Heart left ventricle (tissue), 16 donors: ENCODE measurements at regions not wholly inside any gene's neighbourhood (a gene's known extent, or its start where the extent isn't known, plus 50 kb on each side); places are given as distances from the start of the nearest gene placed in this dataset.

Experiments used
- ATAC-seq, 4 donors: fragments of 200-7000 bp; cut with Tn5 transposase; one replicate each; pipeline ENCODE4 v1.9.1; 2020 to 2022; ENCODE audit warnings: moderate library complexity in 4 of 4, mild to moderate bottlenecking in 3 of 4, moderate number of reproducible peaks in 1 of 4
- DNase-seq, 5 donors: peaks; one replicate each; pipeline ENCODE4 v3.0.0-alpha.2; 2020
- H3K27ac ChIP-seq, 12 donors: fragments of 200-600 bp; sonication (generic) in 4 of 12; one replicate each; pipeline versions ENCODE4 v1.5.0 to v1.8.0; 2016 to 2022; ENCODE audit warnings: mild to moderate bottlenecking in 2 of 12
- H3K27me3 ChIP-seq, 9 donors: fragments of 200-600 bp; sonication (generic) in 2 of 9; one replicate each; pipeline versions ENCODE4 v1.5.1 to v1.8.0; 2016 to 2022; ENCODE audit warnings: mild to moderate bottlenecking in 3 of 9
- H3K36me3 ChIP-seq, 9 donors: fragments of 200-600 bp; sonication (generic) in 2 of 9; one replicate each; pipeline versions ENCODE4 v1.5.0 to v1.8.0; 2018 to 2022; ENCODE audit warnings: mild to moderate bottlenecking in 2 of 9
- H3K4me1 ChIP-seq, 12 donors: fragments of 200-600 bp; sonication (generic) in 4 of 12; one replicate each; pipeline versions ENCODE4 v1.5.0 to v1.8.0; 2016 to 2022; ENCODE audit warnings: mild to moderate bottlenecking in 3 of 12
- H3K4me3 ChIP-seq, 12 donors: fragments of 200-600 bp; sonication (generic) in 4 of 12; one replicate each; pipeline versions ENCODE4 v1.5.0 to v1.8.0; 2017 to 2022; ENCODE audit warnings: mild to moderate bottlenecking in 9 of 12, moderate library complexity in 4 of 12
- H3K9me3 ChIP-seq, 12 donors: fragments of 200-600 bp; sonication (generic) in 4 of 12; one replicate each; pipeline versions ENCODE4 v1.5.0 to v1.8.0; 2016 to 2022; ENCODE audit warnings: mild to moderate bottlenecking in 1 of 12
- POLR2A ChIP-seq, 2 donors: fragments of 450-650 bp; IDR thresholded peaks; one replicate each; pipeline ENCODE4 v1.6.1; 2017; ENCODE audit warnings: antibody characterized with exemption in 2 of 2, mild to moderate bottlenecking in 2 of 2, moderate library complexity in 2 of 2
- WGBS, 4 donors: extraction: QIAGEN DNeasy Blood & Tissue Kit in 2 of 4; methylation state at CpG; one replicate each; pipeline versions ENCODE4 v1.1.5 to v1.1.7; 2013 to 2018; 5-methylcytosine and 5-hydroxymethylcytosine counted together
- intact Hi-C, 10 donors: fragments of 100-400 bp; cut with DNase I; formaldehyde crosslinking; loops; one replicate each; pipeline versions ENCODE4 v1.11.1 to v1.14.2; 2022
- TF ChIP-seq, protein P1 (sequence below), 12 donors: fragments of 200-600 bp; sonication (generic) in 4 of 12; IDR thresholded peaks; one replicate each; pipeline versions ENCODE4 v1.5.0 to v1.8.0; 2018 to 2022; ENCODE audit warnings: antibody characterized with exemption in 12 of 12, mild to moderate bottlenecking in 5 of 12
- donor health status: ischemic (EF 13 %, LVEDD 7.1; RV severe dilation, severe dysfunction).
- donor health status: healthy with polysubstance abuse.
- donor health status: DM: no; HTN: yes; CAD: no.
- donor health status: DM: no; HTN: no; CAD: no.
- donor health status: ischemic (EF 25% LVEDD 6.9; RV normal size, moderate dysfunction).
- donor health status: ischemic (EF 25% LVEDD 5.7; RV mildly dilated, moderate dysfunction).
- donor health status: healthy.
- donor health status: DM: yes; HTN: yes; CAD: no.
- donor health status: ischemic (EF 35%, LVEDD 5.7; RV mildly dilated, moderate dysfunction).
- donor health status: nonischemic (EF 11% LVEDD 7.7; RV severe dilation, severe dysfunction).
- donor health status: DM: yes; HTN: yes; CAD: no.
- donor health status: PGD.
- donor health status: ischemic (EF 29% LVEDD 5.4; RV normal size, mild dysfunction).
- donor health status: nonischemic (EF 23%, LVEDD 6.1; RV moderate dilation, normal function).

DNA sequence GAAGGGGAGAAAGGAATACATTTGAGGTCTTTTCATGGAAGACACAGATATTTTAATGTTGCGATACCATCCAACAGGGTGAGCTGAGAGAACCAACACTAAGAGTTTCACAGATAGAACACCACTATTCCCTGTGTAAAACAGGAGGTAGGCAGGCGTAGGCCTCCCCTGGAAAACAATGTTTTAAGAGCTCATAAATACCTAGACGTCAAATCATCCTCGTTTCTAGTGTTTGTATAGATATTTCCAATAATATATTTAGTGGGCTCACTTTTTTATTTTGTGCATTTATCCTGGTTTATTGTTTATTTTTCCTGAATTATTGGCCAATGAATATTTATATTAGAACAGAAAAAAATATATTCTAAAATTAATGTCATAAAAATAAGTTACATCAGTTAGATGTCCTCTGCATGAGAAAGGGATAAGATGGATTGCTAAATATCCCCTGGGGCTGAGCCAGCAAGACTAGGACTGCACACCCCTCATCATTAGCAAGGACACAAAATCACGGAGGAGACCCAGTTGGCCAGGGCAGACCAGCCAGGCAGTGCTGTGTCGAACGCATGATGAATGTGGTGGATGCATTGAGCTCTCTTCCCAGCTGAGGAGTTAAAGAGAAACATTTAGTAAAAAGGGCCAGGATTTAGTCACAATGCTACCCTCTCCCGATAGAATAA lies 380.5 kb downstream of the C6orf118 start:
- H3K27ac ChIP-seq, result no peak overlapping the region
- TF ChIP-seq, protein P1, sequence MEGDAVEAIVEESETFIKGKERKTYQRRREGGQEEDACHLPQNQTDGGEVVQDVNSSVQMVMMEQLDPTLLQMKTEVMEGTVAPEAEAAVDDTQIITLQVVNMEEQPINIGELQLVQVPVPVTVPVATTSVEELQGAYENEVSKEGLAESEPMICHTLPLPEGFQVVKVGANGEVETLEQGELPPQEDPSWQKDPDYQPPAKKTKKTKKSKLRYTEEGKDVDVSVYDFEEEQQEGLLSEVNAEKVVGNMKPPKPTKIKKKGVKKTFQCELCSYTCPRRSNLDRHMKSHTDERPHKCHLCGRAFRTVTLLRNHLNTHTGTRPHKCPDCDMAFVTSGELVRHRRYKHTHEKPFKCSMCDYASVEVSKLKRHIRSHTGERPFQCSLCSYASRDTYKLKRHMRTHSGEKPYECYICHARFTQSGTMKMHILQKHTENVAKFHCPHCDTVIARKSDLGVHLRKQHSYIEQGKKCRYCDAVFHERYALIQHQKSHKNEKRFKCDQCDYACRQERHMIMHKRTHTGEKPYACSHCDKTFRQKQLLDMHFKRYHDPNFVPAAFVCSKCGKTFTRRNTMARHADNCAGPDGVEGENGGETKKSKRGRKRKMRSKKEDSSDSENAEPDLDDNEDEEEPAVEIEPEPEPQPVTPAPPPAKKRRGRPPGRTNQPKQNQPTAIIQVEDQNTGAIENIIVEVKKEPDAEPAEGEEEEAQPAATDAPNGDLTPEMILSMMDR (IDR thresholded peaks at IDR 0.05), result no peak
- no peak for TF ChIP-seq POLR2A (IDR thresholded peaks at IDR 0.05)
- H3K4me3 ChIP-seq, result no peak overlapping the region
- intact Hi-C loops, result loop anchor here in 9 of 10 donors (5.0 to 10.0 kb wide), 16 partner anchors 303 to 1754 kb away; partner anchors contain the start of gene QKI (in 1 of the 9)
- H3K4me1 ChIP-seq, result peaks cover 0 to 8% (median 2%) of the 10 kb centered on the region in 12 donors
- ATAC-seq (no peak), DNase-seq (no peak)
- H3K9me3 ChIP-seq, result no peaks in the 10 kb centered on the region
- 59 to 84% (median 81%) methylated on average over 8 of the region's 8 CpGs for WGBS, 4 donors
- no peaks in the 10 kb centered on the region for H3K27me3 ChIP-seq
- H3K36me3 ChIP-seq, result no peaks in the 10 kb centered on the region

DNA sequence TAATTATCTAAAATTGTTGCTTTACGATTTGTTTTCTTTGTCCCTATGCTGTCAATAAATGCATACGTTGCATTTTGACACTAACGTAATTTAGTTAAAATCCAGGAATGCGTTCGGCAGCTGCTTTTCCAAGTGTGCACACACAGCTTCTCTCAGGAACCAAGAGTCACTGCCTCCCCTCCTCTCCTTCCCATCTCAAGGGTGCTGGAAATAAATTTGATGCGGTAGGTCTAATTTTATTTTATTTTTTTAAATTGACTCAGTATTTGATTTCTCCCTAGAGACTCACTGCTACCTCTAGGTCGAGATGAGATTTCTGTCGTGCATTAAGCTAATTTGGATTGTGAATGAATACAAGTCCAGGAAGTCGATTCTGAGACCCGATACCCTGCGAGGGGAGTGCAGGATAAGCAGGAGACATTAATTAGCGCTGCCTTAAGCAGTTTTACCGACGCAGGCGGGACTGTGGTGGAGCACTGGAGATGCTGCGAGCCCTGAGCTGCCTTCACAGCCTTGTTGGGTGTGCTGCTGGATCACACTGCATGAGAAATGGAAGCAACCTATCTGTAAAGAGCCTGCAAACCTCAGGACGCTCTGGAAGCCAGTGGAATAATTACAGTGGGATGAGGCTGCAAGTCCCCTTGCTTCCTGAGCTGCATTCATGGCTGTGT lies 381.2 kb downstream of the C6orf118 start:
- WGBS, 4 donors, result 66 to 74% (median 72%) methylated on average over 17 of the region's 17 CpGs
- H3K36me3 ChIP-seq, result no peaks in the 10 kb centered on the region
- intact Hi-C loops, result loop anchor here in 9 of 10 donors (5.0 to 10.0 kb wide), 16 partner anchors 304 to 1753 kb away; partner anchors contain the start of gene QKI (in 1 of the 9)

DNA sequence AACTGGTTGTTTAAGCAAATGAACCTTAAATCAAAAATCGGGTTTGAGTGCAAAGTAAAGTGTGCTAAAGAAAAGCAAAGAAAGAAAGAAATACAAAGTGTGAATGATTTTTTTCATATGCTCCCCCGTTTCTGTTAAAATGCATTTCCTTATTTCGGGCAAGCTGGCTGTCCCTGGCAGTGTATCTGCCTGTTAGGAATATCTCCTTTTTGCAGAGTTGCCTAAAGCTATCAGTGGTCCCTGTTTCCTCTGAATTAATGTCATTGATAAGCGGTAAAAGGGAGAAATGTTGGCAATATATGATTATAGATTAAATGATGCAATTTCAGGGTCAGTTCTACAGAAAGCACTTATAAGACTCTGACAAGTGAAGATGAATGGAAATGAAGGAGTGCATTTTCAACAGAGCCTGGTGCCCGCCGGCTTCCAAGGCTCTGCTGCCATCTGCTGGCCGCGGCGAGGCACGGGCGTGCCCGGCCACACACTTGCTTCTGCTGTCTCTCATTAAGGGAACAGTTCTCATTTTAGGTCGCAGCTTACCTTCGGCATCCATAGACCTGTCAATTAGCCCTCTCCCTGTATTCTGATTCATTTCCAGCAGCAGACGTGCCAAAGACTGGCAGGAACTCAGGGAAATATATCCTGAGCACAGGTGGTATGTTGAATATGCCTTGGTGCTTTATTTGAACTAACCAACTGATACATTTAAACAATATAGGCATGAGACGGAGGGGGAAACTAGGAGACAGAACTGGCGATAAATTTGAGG lies 381.9 kb downstream of the C6orf118 start:
- intact Hi-C loops, result loop anchor here in 9 of 10 donors (1.0 to 10.0 kb wide), 17 partner anchors 305 to 1753 kb away; partner anchors contain the start of gene QKI (in 1 of the 9)
- H3K4me3 ChIP-seq, result peak overlapping the region in 3 of 12 donors; percentile 8 to 28 (median 18)
- peak; percentile 83 to 96 (median 92) for ATAC-seq

More for the DNA sequence above, 381.2 kb downstream of the C6orf118 start:
- Histone ChIP-seq H3K4me3 (peak overlapping the region in 3 of 12 donors; percentile 8 to 28 (median 18)), H3K4me1 (peaks cover 0 to 8% (median 2%) of the 10 kb centered on the region in 12 donors), H3K27ac (no peak overlapping the region), H3K9me3 (no peaks in the 10 kb centered on the region), H3K27me3 (no peaks in the 10 kb centered on the region)
- TF ChIP-seq POLR2A (IDR thresholded peaks at IDR 0.05), result no peak
- TF ChIP-seq, protein P1 (IDR thresholded peaks at IDR 0.05), result no peak
- ATAC-seq (no peak), DNase-seq (no peak)

More for the DNA sequence above, 381.9 kb downstream of the C6orf118 start:
- no peak overlapping the region for H3K27ac ChIP-seq
- TF ChIP-seq POLR2A (IDR thresholded peaks at IDR 0.05), result no peak
- TF ChIP-seq, protein P1 (IDR thresholded peaks at IDR 0.05), result peak; percentile 93 to 100 (median 98)
- WGBS, 4 donors, result 16 to 19% (median 17%) methylated on average over 17 of the region's 17 CpGs
- no peaks in the 10 kb centered on the region for H3K27me3 ChIP-seq
- H3K9me3 ChIP-seq, result no peaks in the 10 kb centered on the region
- H3K36me3 ChIP-seq, result no peaks in the 10 kb centered on the region
- peaks cover 0 to 8% (median 2%) of the 10 kb centered on the region in 12 donors for H3K4me1 ChIP-seq
- DNase-seq, result peak; percentile 61 to 85 (median 61)
